BLaER1 treated with 17β-estradiol and CSF1 and Interleukin-3, amounts not matched to agents 10 nM and 100 nM (cell line): ENCODE measurements at regions not wholly inside any gene's neighbourhood (a gene's known extent, or its start where the extent isn't known, plus 50 kb on each side); places are given as distances from the start of the nearest gene placed in this dataset.

Source experiments
- H3K27ac ChIP-seq, 11 experiments: shearing (Covaris generic); formaldehyde crosslinking; 2 replicates each; pipeline ENCODE4 v1.8.1; 2022
- H3K27me3 ChIP-seq, 11 experiments: shearing (Covaris generic); formaldehyde crosslinking; 2 replicates each; pipeline ENCODE4 v1.8.1; 2022
- H3K36me3 ChIP-seq, 11 experiments: shearing (Covaris generic); formaldehyde crosslinking; 2 replicates each; pipeline ENCODE4 v1.8.1; 2022
- H3K4me1 ChIP-seq, 10 experiments: shearing (Covaris generic); formaldehyde crosslinking; 2 replicates each; pipeline ENCODE4 v1.8.1; 2022
- H3K4me2 ChIP-seq, 11 experiments: shearing (Covaris generic); formaldehyde crosslinking; 2 replicates each; pipeline ENCODE4 v1.8.1; 2022
- H3K4me3 ChIP-seq, 10 experiments: shearing (Covaris generic); formaldehyde crosslinking; 2 replicates each; pipeline ENCODE4 v1.8.1; 2022
- H3K9ac ChIP-seq, 11 experiments: shearing (Covaris generic); formaldehyde crosslinking; 2 replicates each; pipeline ENCODE4 v1.8.1; 2022
- H3K9me3 ChIP-seq, 11 experiments: shearing (Covaris generic); formaldehyde crosslinking; replicated peaks in 1 of 11; 2 replicates each; pipeline ENCODE4 v1.8.1; 2022
- H4K20me1 ChIP-seq, 11 experiments: shearing (Covaris generic); formaldehyde crosslinking; 2 replicates each; pipeline ENCODE4 v1.8.1; 2022
- Cebpa-rat ChIP-seq, 11 experiments: shearing (Covaris generic); IDR thresholded peaks; 2 replicates each; pipeline ENCODE4 v1.8.1; 2022

DNA sequence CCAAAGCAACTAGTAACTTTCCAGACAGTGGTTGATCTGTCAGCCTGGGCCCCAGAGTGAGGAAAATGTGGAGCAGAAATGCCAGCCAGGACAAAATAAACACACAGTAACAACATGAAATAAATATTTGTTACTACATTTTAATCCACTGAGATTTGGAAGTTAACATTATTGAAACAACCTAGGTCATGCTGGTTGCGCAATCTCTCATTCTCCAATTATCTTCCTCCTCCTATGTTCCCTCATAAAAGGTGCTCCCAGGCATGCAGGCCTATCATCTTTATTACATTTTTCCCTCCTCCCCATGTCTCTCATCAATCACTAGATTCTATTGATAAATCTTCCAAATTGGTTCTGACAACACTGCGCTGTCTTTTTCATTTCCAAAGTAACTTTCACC, 363.1 kb downstream of the HINT1 start:
- Histone ChIP-seq H3K9ac (no peak overlapping the region), H3K4me3 (no peak overlapping the region), H3K4me2 (no peak overlapping the region), H4K20me1 (no peaks in the 10 kb centered on the region), H3K36me3 (no peaks in the 10 kb centered on the region), H3K27ac (no peak overlapping the region), H3K27me3 (no peaks in the 10 kb centered on the region), H3K9me3 (peaks cover 0 to 33% (median 12%) of the 10 kb centered on the region in 11 experiments; a peak in 14 of 22 replicates), H3K4me1 (no peaks in the 10 kb centered on the region)
- TF ChIP-seq Cebpa-rat (IDR thresholded peaks at IDR 0.05): peak in 9 of 11 experiments; percentile 23 to 93 (median 76); a peak in 17 of 22 replicates

DNA sequence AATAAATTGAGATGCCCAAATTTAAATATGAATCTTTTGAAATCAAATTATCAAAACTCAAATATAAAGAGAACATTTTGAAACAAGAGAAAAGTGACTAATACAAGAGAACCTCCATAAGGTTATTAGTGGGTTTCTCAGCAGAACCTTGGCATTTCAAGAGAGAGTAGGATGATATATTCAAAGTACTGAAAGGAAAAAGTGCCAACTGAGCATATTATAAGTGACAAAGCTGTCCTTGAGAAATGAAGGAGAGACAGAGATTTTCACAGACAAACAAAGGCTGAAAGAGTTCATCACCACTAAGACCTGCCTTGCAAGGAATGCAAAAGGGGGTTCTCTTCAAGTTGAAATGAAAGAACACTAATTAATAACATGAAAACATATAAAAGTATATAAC, 366.0 kb downstream of the HINT1 start:
- H3K36me3 ChIP-seq: no peaks in the 10 kb centered on the region
- H3K4me2 ChIP-seq: no peak overlapping the region
- peaks cover 0 to 33% (median 12%) of the 10 kb centered on the region in 11 experiments; a peak in 14 of 22 replicates for H3K9me3 ChIP-seq
- no peak overlapping the region for H3K4me3 ChIP-seq
- H3K4me1 ChIP-seq: no peaks in the 10 kb centered on the region
- no peaks in the 10 kb centered on the region for H3K27me3 ChIP-seq
- no peaks in the 10 kb centered on the region for H4K20me1 ChIP-seq
- H3K27ac ChIP-seq: no peak overlapping the region
- H3K9ac ChIP-seq: no peak overlapping the region
- TF ChIP-seq Cebpa-rat (IDR thresholded peaks at IDR 0.05): no peak

DNA sequence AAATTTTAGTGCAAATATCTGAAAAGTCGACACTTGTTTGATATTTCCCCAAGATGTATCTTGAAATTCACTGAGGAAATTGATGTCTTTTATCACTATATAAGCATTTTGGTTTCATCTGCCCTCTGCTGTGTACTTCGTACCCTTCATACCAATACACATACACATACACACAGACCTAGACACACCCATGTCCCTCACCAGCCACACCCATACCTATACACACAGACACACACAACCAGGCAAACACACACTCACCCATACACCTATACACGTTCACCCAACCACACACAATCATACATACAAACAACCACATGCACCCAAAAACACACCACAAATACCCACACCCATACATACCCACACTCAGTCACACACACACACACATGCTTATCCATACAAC, 367.8 kb downstream of the HINT1 start:
- Histone ChIP-seq H3K9ac (no peak overlapping the region), H3K27ac (no peak overlapping the region), H3K4me2 (no peak overlapping the region), H3K4me1 (no peaks in the 10 kb centered on the region), H3K36me3 (no peaks in the 10 kb centered on the region), H3K27me3 (no peaks in the 10 kb centered on the region), H4K20me1 (no peaks in the 10 kb centered on the region), H3K4me3 (no peak overlapping the region), H3K9me3 (peaks cover 0 to 20% (median 12%) of the 10 kb centered on the region in 11 experiments; a peak in 14 of 22 replicates)
- no peak for TF ChIP-seq Cebpa-rat (IDR thresholded peaks at IDR 0.05)

DNA sequence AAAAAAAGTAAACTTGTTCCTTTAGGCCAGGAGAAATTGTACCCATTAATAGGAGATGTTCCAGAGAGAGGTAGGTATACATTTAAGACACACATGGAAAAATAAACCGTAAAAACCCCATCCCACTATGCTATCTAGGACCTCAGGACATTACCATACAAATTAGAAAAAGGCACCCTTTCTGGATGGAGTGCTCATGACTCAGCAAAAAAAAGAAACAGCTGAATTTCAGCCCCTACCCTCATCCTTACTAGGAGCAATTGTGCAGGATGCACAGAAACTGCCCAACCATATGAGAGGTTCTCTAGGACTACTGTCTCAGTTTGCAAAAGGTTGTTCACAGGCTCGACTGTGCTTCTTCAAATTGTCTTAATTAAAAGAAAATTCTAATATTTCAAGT, 368.2 kb downstream of the HINT1 start:
- H3K27ac ChIP-seq: no peak overlapping the region
- H3K9me3 ChIP-seq: peaks cover 0 to 20% (median 12%) of the 10 kb centered on the region in 11 experiments; a peak in 14 of 22 replicates
- no peak overlapping the region for H3K4me2 ChIP-seq
- H3K9ac ChIP-seq: no peak overlapping the region
- no peaks in the 10 kb centered on the region for H4K20me1 ChIP-seq
- H3K4me1 ChIP-seq: no peaks in the 10 kb centered on the region
- H3K4me3 ChIP-seq: no peak overlapping the region
- H3K27me3 ChIP-seq: no peaks in the 10 kb centered on the region
- H3K36me3 ChIP-seq: no peaks in the 10 kb centered on the region
- TF ChIP-seq Cebpa-rat (IDR thresholded peaks at IDR 0.05): no peak

DNA sequence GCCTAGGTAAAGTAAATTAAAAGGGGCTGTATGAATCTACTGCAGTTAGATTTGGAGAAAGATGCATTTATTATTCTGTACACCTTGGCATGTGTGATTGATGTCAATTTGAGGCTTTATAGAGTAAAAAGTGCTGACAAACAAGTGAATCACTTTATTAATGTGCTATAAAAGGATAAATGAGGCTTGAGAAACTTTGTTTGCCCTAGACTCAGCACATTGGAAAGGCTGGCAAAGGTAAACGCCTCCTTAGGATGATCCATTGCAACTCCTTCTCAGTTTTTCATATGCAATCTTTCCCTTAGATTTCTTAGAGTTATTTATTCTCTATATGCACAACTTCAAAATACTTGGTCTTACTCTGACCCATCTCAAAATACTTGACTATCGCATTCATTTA, 369.0 kb downstream of the HINT1 start:
- Histone ChIP-seq H4K20me1 (no peaks in the 10 kb centered on the region), H3K36me3 (no peaks in the 10 kb centered on the region), H3K27ac (no peak overlapping the region), H3K9ac (no peak overlapping the region), H3K4me2 (no peak overlapping the region), H3K4me3 (no peak overlapping the region), H3K27me3 (no peaks in the 10 kb centered on the region), H3K4me1 (no peaks in the 10 kb centered on the region), H3K9me3 (peaks cover 0 to 13% (median 7%) of the 10 kb centered on the region in 11 experiments; a peak in 13 of 22 replicates)
- TF ChIP-seq Cebpa-rat (IDR thresholded peaks at IDR 0.05): no peak

DNA sequence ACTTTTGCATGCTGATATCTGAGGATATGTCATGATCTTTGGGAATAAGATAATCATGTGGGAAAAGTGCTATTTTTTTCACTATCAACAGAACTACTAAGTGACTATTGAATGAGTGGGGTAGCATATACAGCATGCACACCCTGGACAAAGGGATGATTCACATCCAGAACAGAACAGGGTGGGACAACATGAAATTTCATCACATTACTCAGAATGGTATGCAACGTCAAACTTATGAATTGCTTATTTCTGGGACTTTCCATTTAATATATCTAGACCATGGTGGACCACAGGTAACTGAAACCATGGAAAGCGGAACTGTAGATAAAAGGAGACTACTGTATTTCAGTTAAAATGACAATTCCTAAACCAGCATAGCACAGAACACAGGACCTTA, 370.0 kb downstream of the HINT1 start:
- Histone ChIP-seq H3K9ac (no peak overlapping the region), H3K9me3 (peaks cover 0 to 8% (median 4%) of the 10 kb centered on the region in 11 experiments; a peak in 6 of 22 replicates), H3K4me2 (no peak overlapping the region), H3K27ac (no peak overlapping the region), H3K4me1 (no peaks in the 10 kb centered on the region), H4K20me1 (no peaks in the 10 kb centered on the region), H3K27me3 (no peaks in the 10 kb centered on the region), H3K36me3 (no peaks in the 10 kb centered on the region), H3K4me3 (no peak overlapping the region)
- no peak for TF ChIP-seq Cebpa-rat (IDR thresholded peaks at IDR 0.05)

DNA sequence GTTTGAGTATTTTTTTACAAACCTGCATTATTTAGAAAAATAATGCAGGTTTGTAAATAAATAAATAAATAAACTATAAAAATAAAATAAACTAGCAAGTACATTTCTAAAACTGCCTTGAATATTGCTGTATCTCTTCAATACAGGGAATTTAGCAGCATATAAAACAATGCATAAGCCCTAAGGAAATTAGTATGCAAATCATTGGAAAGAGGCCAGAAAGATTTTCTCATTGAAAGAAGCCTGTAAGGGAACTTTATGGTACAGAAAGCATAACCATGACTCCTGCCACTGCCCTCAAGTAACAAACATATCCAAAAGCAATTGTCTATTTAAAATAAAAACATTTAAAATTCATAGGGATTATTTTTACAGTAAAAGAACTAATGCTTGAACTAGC, 387.3 kb downstream of the HINT1 start:
- Histone ChIP-seq H3K9ac (no peak overlapping the region), H3K4me3 (no peak overlapping the region), H3K4me2 (no peak overlapping the region), H4K20me1 (no peaks in the 10 kb centered on the region), H3K36me3 (no peaks in the 10 kb centered on the region), H3K27ac (no peak overlapping the region), H3K4me1 (no peaks in the 10 kb centered on the region), H3K9me3 (0 out of 22 replicates have a peak, but pooled peaks cover 0 to 1% (median 0%) of the 10 kb centered on the region in 11 experiments), H3K27me3 (no peaks in the 10 kb centered on the region)
- TF ChIP-seq Cebpa-rat (IDR thresholded peaks at IDR 0.05): no peak

DNA sequence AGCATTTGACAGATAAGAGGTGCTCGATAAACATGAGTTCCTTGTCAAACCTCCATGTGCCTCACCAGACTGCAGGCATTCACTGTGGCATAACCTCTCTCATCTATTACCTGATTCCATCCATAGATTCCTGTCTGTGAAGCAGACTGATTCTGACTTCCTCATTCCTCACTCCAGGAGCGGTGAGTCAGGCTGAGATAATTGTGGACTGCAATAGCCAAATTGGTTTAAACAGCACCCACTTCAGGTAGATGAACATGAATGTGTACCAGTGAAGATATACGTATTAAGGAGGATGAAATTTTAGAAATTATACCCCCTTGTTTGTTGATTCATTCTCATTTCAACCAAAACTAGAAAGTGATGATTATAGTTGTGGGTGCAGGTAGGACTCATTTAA, 391.2 kb downstream of the HINT1 start:
- H3K4me2 ChIP-seq: no peak overlapping the region
- H4K20me1 ChIP-seq: no peaks in the 10 kb centered on the region

DNA sequence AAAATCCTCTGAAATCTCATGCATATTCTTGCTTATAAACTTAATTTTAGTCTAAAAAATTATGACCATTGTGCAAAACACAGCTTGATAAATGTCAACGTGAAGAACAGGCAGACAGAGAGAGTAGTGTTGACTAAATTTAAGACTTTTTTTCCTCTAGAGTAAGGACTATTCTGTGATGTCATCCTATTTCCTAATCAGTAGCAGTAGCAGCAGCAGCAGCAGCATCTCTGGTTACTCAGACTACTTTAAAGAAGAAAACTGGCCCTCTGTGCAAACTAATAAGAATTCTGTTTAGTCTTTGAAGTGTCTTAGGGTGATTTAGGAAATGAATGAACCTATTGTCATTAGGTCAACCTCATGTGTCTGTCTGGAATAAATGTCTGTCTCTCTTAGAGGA, 403.0 kb downstream of the HINT1 start:
- Histone ChIP-seq H3K36me3 (no peaks in the 10 kb centered on the region), H3K4me3 (no peak overlapping the region), H3K9ac (no peak overlapping the region), H3K4me2 (peak overlapping the region in 3 of 11 experiments; percentile 32 to 46 (median 43); a peak in 5 of 22 replicates), H3K27ac (no peak overlapping the region), H3K27me3 (no peaks in the 10 kb centered on the region), H3K4me1 (peaks cover 0 to 51% (median 0%) of the 10 kb centered on the region in 10 experiments; a peak in 8 of 20 replicates), H4K20me1 (no peaks in the 10 kb centered on the region), H3K9me3 (peaks cover 0 to 6% (median 0%) of the 10 kb centered on the region in 11 experiments; a peak in 2 of 22 replicates)
- no peak for TF ChIP-seq Cebpa-rat (IDR thresholded peaks at IDR 0.05)

More for the DNA sequence above, 391.2 kb downstream of the HINT1 start:
- H3K9me3 ChIP-seq: no peaks in the 10 kb centered on the region
- H3K36me3 ChIP-seq: no peaks in the 10 kb centered on the region
- H3K4me1 ChIP-seq: no peaks in the 10 kb centered on the region; a peak in 1 of 20 replicates
- TF ChIP-seq Cebpa-rat (IDR thresholded peaks at IDR 0.05): no peak
- H3K4me3 ChIP-seq: no peak overlapping the region
- no peaks in the 10 kb centered on the region for H3K27me3 ChIP-seq
- no peak overlapping the region for H3K9ac ChIP-seq
- H3K27ac ChIP-seq: no peak overlapping the region; a peak in 1 of 22 replicates

DNA sequence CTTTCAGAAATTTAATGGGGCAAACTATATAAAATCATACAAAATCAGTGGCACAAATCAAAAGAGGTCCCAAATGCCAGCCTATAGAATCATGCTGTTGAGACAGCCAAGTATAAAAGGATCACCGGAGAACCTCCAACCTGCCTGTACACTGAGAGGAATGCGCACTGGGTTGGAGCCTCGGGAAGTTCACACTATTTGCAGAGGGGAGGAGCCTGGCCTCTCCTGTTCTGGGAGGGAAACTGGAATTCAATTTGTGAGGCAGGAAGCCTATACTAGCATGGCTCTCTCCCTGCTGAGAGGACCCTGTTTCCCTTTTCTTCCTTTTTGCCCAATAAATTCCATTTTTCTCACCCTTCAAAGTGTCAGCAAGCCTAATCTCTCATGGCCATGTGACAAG, 406.0 kb downstream of the HINT1 start:
- Histone ChIP-seq H3K36me3 (no peaks in the 10 kb centered on the region), H4K20me1 (no peaks in the 10 kb centered on the region), H3K27me3 (no peaks in the 10 kb centered on the region), H3K4me3 (no peak overlapping the region), H3K9ac (no peak overlapping the region), H3K4me2 (no peak overlapping the region), H3K9me3 (no peaks in the 10 kb centered on the region), H3K4me1 (peaks cover 0 to 26% (median 0%) of the 10 kb centered on the region in 10 experiments; a peak in 6 of 20 replicates), H3K27ac (no peak overlapping the region)
- no peak for TF ChIP-seq Cebpa-rat (IDR thresholded peaks at IDR 0.05)
